ENCODE measurements at regions not wholly inside any gene's neighbourhood (a gene's known extent, or its start where the extent isn't known, plus 50 kb on each side); places are given as distances from the start of the nearest gene placed in this dataset.

- TF ChIP-seq POLR2A (IDR thresholded peaks at IDR 0.05; ENCODE audit: low read depth, low read length), result no peak
- TF ChIP-seq, protein P1, sequence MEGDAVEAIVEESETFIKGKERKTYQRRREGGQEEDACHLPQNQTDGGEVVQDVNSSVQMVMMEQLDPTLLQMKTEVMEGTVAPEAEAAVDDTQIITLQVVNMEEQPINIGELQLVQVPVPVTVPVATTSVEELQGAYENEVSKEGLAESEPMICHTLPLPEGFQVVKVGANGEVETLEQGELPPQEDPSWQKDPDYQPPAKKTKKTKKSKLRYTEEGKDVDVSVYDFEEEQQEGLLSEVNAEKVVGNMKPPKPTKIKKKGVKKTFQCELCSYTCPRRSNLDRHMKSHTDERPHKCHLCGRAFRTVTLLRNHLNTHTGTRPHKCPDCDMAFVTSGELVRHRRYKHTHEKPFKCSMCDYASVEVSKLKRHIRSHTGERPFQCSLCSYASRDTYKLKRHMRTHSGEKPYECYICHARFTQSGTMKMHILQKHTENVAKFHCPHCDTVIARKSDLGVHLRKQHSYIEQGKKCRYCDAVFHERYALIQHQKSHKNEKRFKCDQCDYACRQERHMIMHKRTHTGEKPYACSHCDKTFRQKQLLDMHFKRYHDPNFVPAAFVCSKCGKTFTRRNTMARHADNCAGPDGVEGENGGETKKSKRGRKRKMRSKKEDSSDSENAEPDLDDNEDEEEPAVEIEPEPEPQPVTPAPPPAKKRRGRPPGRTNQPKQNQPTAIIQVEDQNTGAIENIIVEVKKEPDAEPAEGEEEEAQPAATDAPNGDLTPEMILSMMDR (IDR thresholded peaks at IDR 0.05; ENCODE audit: extremely low read depth in 1 of 2, insufficient read depth in 1 of 2, low read depth in 1 of 2, low read length in 2 of 2), result no peak
Observed at GRCh38 chr14:85399186-85399585, 130.8 kb upstream of the FLRT2 start.
